HUES48 (cell line): ENCODE measurements at regions not wholly inside any gene's neighbourhood (a gene's known extent, or its start where the extent isn't known, plus 50 kb on each side); places are given as distances from the start of the nearest gene placed in this dataset.

Source experiments
- H3K27ac ChIP-seq: one replicate; pipeline ENCODE4 v1.7.0; 2013; ENCODE audit warnings: low read depth, low read length, inconsistent platforms
- H3K27me3 ChIP-seq: 2 replicates; pipeline ENCODE4 v1.6.1; 2013; ENCODE audit warnings: mild to moderate bottlenecking, low read length; ENCODE audit not compliant: control insufficient read depth, insufficient read depth
- H3K36me3 ChIP-seq: 2 replicates; pipeline ENCODE4 v1.6.1; 2013; ENCODE audit warnings: low read length; ENCODE audit not compliant: control insufficient read depth, insufficient read depth
- H3K4me1 ChIP-seq: 2 replicates; pipeline ENCODE4 v1.6.1; 2013; ENCODE audit warnings: mild to moderate bottlenecking, low read length; ENCODE audit not compliant: control insufficient read depth, insufficient read depth
- H3K4me3 ChIP-seq: 2 replicates; pipeline ENCODE4 v1.5.1; 2013; ENCODE audit warnings: mild to moderate bottlenecking, low read depth, low read length
- H3K9ac ChIP-seq: 2 replicates; pipeline ENCODE4 v1.6.1; 2013; ENCODE audit warnings: mild to moderate bottlenecking, low read depth, low read length, moderate library complexity
- H3K9me3 ChIP-seq: 2 replicates; pipeline ENCODE4 v1.6.1; 2013; ENCODE audit warnings: low read length; ENCODE audit not compliant: control insufficient read depth, insufficient read depth

DNA sequence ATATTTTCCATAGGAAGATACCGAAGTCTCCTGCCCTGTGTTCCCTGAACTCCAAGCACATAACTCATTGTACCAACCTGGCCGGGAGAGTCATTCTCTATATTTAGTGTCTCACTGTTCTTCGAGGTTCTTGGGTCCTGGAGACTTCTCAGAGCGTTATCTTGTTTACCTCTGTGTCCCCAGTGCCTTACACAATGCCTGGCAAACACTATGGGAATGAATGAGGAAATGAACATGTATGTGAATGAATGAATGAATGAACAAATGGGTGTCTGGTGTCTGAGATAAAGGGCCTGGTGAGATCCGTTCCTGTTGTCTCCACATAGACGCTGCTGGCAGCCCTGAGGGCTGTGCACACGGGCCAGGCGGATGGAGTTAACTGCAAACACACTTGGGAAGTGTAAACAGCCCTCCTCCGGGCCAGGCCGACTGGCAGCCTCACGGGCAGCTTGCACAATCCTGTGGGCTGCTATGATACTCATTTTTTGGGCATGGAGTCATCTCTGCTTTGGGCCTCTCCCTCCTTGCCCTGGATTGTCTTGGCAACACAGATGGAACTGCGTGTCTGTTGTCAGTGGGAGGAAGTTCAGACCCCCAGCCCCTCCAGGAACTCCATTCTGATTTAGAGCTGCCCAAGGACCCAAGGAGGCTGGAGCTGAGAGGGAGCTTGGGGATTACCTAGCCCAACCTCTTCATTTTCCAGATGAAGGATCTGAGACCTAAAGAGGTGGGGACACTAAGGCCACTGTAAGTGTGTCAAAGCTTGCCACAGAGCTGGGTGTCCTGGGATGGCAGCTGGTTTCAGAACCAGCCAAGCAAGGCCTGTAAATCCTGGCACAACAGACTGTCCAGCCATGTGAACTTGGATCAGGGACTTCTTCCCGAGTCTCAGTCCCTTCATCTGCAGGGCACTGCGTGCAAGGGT, 124.4 kb downstream of the INHBB start:
- Histone ChIP-seq H3K27me3 (peaks cover 93% of the 10 kb centered on the region), H3K4me1 (peaks cover 11% of the 10 kb centered on the region), H3K4me3 (no peak overlapping the region), H3K9me3 (no peaks in the 10 kb centered on the region), H3K9ac (no peak overlapping the region), H3K27ac (no peak overlapping the region), H3K36me3 (no peaks in the 10 kb centered on the region)

DNA sequence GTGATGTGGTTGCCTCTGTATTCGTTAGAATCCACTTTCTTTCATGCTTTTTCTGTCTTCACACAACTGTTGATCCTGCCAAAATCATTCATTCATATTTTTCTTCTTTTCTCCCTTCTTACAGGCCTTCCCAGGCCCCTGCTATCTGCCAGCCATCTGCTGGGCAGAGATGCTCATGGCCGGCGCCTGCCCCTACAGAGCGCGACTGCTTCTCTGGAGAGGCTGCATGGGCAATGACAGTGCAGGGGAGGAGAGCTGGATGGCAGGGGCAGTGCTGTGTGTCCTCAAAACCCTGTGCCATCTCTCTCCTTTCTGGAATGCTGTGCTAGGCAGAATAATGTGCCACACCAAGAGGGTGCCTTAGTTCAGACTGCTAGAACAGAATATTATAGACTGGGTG, 125.2 kb downstream of the INHBB start:
- H3K36me3 ChIP-seq, result no peaks in the 10 kb centered on the region
- peaks cover 6% of the 10 kb centered on the region for H3K4me1 ChIP-seq
- peaks cover 95% of the 10 kb centered on the region for H3K27me3 ChIP-seq
- no peak overlapping the region for H3K9ac ChIP-seq
- no peak overlapping the region for H3K4me3 ChIP-seq
- no peaks in the 10 kb centered on the region for H3K9me3 ChIP-seq
- H3K27ac ChIP-seq, result no peak overlapping the region

DNA sequence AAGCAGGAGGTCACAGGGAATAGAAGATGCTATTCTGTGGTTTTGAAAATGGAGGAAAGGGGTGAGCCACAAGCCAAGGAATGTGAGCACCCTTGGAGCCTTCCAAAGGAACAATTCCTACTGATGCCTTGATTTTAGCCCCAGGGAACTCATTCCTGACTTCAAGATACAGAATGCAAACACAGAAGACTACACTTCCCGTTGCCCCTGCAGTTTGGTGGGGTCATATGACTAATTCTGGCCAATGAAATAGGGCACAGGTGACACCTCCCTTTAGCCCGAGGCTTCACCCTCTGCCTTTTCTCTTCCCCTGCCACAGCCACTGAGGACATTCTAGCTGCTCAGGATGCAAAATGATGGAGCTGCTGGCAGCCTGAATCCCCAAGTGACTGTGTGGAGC, 126.1 kb downstream of the INHBB start:
- Histone ChIP-seq H3K4me3 (no peak overlapping the region), H3K9me3 (no peaks in the 10 kb centered on the region), H3K27me3 (peaks cover 89% of the 10 kb centered on the region), H3K4me1 (no peaks in the 10 kb centered on the region), H3K9ac (no peak overlapping the region), H3K27ac (no peak overlapping the region), H3K36me3 (no peaks in the 10 kb centered on the region)

DNA sequence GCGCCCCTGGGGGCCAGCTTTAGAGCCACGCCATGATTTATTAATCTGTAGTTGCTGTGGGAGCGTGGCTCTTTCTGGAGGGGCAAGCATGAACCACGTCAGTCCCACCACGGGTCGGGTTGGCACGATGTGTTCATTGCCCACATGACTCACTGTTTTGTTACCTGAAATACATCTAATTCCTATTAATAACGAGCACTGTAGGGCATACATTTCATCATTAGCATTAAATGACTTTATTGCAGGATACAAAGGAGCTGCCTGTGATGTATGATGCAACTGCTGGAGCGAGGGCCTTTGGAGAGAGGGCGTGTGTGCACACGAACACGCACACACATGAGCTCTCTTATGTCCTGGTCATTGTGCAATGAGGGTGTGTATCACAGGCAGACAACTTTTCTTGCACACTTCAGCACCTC, 127.0 kb downstream of the INHBB start:
- no peak overlapping the region for H3K27ac ChIP-seq
- peaks cover 86% of the 10 kb centered on the region for H3K27me3 ChIP-seq
- H3K36me3 ChIP-seq, result no peaks in the 10 kb centered on the region
- H3K9ac ChIP-seq, result no peak overlapping the region
- no peaks in the 10 kb centered on the region for H3K9me3 ChIP-seq
- no peak overlapping the region for H3K4me3 ChIP-seq
- H3K4me1 ChIP-seq, result no peaks in the 10 kb centered on the region

DNA sequence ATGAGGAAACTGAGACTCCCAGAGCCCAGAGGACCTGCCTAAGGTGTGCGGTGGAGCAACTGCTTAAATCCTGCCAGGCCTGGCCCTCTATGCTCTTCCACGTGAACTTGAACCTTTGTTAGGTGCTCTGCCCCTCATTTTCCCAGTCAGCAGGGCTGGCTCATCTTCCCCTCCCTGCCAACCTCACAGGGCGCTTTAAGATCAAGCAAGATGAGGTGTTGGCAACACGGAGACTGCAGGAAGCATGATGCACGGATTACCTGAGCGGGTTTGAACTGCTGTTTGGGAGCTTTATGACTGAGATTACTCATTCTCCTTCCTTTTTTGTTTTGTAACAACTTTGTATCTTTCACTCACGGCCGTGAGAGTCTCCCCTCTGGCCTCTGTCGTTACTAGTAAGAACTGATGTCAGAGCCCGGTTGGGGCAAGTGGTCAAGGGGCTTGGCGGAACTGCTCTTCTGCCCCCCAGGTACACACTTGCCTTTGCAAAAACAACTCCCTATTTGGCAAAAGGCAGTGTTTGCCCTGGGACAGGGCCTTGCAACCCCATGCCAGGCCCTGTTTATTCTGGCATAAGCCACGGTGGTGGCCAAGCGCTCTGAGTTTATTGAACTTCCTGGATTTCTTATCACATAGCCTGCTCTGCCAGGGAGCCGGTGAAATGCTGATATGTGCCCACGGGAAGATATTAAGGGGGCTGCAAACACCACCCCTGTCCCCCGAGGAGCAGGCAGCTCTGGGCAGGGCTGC, 127.8 kb downstream of the INHBB start:
- Histone ChIP-seq H3K36me3 (no peaks in the 10 kb centered on the region), H3K27ac (no peak overlapping the region), H3K9ac (no peak overlapping the region), H3K4me1 (no peaks in the 10 kb centered on the region), H3K27me3 (peaks cover 81% of the 10 kb centered on the region), H3K4me3 (no peak overlapping the region), H3K9me3 (no peaks in the 10 kb centered on the region)

DNA sequence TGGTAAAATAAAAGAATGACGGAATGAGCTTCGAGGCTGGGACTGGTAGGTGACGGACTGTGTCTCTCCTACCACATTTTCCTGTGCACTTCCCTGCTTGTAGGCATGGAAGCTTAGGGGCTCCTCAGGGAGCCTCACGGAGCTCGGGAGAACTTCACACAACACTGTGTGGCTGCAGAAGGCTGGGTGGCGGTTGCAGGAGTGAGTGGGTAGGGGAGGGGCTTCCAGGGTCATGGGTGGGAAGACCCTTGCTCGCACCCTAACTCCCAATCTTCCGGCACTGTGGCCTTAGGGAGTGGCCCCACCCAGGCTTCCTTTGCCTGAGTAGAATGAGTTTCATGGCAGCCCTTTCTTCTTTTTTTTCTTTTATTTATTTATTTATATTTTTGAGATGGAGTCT, 128.6 kb downstream of the INHBB start:
- Histone ChIP-seq H3K27ac (no peak overlapping the region), H3K4me1 (no peaks in the 10 kb centered on the region), H3K36me3 (no peaks in the 10 kb centered on the region), H3K9me3 (no peaks in the 10 kb centered on the region), H3K4me3 (no peak overlapping the region), H3K27me3 (peaks cover 73% of the 10 kb centered on the region), H3K9ac (no peak overlapping the region)

DNA sequence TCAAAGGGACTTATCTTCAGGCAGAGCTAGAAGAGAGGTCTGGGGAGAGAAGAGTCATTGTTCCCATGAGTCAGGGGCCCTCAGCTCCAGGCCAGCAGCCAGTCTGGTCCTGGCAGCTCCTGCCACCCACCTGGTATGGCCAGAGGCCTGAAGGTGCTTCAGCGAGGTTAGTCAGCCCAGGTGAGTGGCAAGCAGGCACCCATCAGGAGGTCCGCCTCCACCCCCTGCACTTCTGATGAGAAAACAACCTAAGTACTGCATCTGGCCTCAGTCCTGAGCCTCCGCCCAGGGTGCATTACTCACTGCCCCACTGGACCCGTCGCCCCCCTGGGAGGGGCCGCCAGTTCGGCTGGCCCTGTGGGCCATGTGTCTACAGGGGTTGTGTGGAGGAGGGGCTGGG, 130.2 kb downstream of the INHBB start:
- Histone ChIP-seq H3K9me3 (no peaks in the 10 kb centered on the region), H3K9ac (no peak overlapping the region), H3K4me1 (no peaks in the 10 kb centered on the region), H3K36me3 (no peaks in the 10 kb centered on the region), H3K4me3 (no peak overlapping the region), H3K27ac (no peak overlapping the region), H3K27me3 (peaks cover 61% of the 10 kb centered on the region)

DNA sequence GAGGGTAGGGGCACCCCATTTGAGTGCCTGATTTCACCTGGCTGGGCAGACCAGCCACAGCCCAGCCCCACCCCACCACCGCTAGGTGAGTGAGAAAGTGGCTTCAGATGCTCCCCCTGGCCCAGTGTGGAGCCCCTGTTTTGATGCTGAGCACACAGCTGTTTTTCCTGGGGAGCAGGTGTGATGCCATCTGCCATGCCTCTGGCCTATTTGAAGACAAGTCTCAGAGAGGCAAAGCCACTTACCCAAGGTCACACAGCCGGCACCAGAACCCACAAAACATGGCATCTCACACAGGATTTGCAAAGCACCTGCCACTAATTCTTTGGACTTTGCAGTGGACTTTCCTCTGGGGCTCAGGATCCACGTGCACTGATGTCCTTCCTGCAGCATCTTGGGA, 131.3 kb downstream of the INHBB start:
- Histone ChIP-seq H3K4me3 (no peak overlapping the region), H3K27me3 (peaks cover 57% of the 10 kb centered on the region), H3K27ac (no peak overlapping the region), H3K4me1 (no peaks in the 10 kb centered on the region), H3K9ac (no peak overlapping the region), H3K36me3 (no peaks in the 10 kb centered on the region), H3K9me3 (no peaks in the 10 kb centered on the region)

DNA sequence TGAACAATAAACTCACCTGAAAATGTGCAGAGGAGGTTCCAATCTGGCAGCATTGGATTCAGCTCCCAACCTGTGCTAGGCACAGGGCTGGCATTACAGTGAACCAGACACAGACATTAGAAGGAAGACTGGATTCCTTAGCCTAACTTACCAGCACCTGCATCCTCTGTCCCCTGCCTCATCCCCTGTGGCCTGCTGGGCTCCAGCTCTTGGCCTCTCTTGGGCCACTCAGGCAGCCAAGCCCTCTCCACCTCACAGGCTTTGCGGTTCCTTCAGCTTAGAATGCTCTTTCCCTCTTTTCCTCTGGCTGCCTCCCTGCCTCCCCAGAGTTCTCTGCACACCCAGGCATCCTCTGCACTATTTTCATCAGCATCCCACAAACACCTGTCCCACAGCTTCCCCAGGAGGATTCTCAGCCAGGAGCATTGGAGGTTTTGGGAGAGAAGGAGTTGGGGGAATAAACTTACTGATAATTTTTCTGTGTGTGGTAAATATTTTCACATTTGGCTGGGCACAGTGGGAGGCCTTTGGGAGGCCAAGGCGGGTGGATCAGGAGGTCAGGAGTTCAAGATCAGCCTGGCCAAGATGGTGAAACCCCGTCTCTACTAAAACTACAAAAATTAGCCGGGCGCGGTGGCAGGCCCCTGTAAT, 132.0 kb downstream of the INHBB start:
- Histone ChIP-seq H3K4me1 (no peaks in the 10 kb centered on the region), H3K9me3 (no peaks in the 10 kb centered on the region), H3K4me3 (no peak overlapping the region), H3K9ac (no peak overlapping the region), H3K36me3 (no peaks in the 10 kb centered on the region), H3K27ac (no peak overlapping the region), H3K27me3 (peaks cover 56% of the 10 kb centered on the region)

DNA sequence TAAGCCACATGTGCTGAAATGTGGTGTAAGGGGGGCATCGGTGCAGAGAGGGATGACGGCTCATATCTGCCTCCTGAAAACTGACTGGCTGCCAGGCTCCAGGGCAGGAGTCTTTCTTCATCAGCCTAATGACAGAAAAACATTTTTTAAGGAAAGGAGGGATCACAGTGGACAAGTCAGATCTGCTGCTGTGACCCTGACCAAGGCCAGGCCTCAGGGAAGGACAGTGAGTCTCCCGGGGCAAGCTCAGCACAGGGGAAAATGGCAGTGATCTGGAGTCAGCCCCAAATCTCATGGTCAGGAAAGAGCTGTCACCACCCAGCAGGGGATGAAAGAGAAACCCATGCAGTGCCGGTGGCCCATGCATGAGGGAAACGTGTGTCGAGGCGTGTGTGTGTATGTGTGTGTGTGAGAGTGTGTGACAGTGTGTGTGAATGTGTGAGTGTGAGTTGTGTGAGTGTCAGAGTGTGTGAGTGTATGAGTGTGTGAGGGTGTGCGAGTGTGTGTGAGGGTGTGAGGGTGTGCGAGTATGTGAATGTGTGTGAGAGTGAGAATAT, 134.5 kb downstream of the INHBB start:
- Histone ChIP-seq H3K4me1 (no peaks in the 10 kb centered on the region), H3K27me3 (peaks cover 56% of the 10 kb centered on the region), H3K27ac (no peak overlapping the region), H3K9me3 (no peaks in the 10 kb centered on the region), H3K4me3 (no peak overlapping the region), H3K9ac (no peak overlapping the region), H3K36me3 (no peaks in the 10 kb centered on the region)
